Activated T-cell treated with anti-CD3 and anti-CD28 coated beads, Interleukin-2, amount 50 U/mL, for 4 hours (primary cell): ENCODE measurements at regions not wholly inside any gene's neighbourhood (a gene's known extent, or its start where the extent isn't known, plus 50 kb on each side); places are given as distances from the start of the nearest gene placed in this dataset.
"Not testable (repeated sequence)": the region's sequence is repeated elsewhere in the genome, so short reads cannot be mapped to it uniquely, and the experiment has no call there.

Experiments used
- ATAC-seq, 2 donors: fragments of 200-7000 bp; cut with Tn5 transposase; one replicate each; pipeline ENCODE4 v1.10.0; 2021
- DNase-seq: peaks from one replicate; pipeline ENCODE4 v3.0.0-alpha.2; 2020
- H3K27me3 Mint-ChIP-seq: one replicate; pipeline ENCODE4 v1.8.0; 2021; ENCODE audit warnings: low read depth, mixed read lengths
- H3K36me3 Mint-ChIP-seq: one replicate; pipeline ENCODE4 v1.8.0; 2022; ENCODE audit warnings: mixed read lengths; ENCODE audit not compliant: insufficient read depth
- H3K4me1 Mint-ChIP-seq: one replicate; pipeline ENCODE4 v1.8.0; 2021; ENCODE audit warnings: low read depth, mixed read lengths
- H3K4me3 Mint-ChIP-seq: one replicate; pipeline ENCODE4 v1.8.0; 2021; ENCODE audit warnings: mild to moderate bottlenecking, moderate library complexity, mixed read lengths
- H3K9me3 Mint-ChIP-seq: one replicate; pipeline ENCODE4 v1.8.0; 2021; ENCODE audit warnings: mixed read lengths

GRCh38 chr10:23581906-23582450, 143.1 kb downstream of the OTUD1 start:
- ATAC-seq (no peak), DNase-seq (no peak)
- no peaks in the 10 kb centered on the region for H3K4me1 Mint-ChIP-seq
- H3K27me3 Mint-ChIP-seq: peaks cover 2% of the 10 kb centered on the region
- H3K4me3 Mint-ChIP-seq: no peak overlapping the region
- no peaks in the 10 kb centered on the region for H3K9me3 Mint-ChIP-seq
- H3K36me3 Mint-ChIP-seq: no peaks in the 10 kb centered on the region

DNA sequence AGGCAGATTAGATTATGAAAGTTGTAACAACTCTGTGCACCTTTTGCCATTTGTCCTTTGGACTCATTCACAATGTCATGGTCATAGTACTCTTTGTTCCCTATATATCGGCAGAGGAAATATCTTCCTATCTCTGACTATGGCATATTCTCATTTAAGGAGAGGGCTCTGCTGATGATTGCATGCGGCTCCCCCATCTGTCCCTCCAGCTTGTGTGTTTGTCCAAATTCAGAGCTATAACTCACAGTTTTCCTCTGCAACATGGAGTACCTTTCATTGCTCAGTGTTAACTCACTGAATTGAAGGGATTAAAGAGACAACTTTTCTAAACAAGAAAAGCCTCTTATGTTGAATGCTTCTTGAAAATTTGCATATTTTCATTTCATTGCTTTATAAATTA, 145.5 kb downstream of the OTUD1 start:
- no peak for DNase-seq
- Mint-ChIP-seq H3K27me3 (no peaks in the 10 kb centered on the region), H3K4me3 (no peak overlapping the region), H3K4me1 (no peaks in the 10 kb centered on the region), H3K9me3 (no peaks in the 10 kb centered on the region), H3K36me3 (no peaks in the 10 kb centered on the region)
- no peak for ATAC-seq

- ATAC-seq (no peak), DNase-seq (no peak)
- Mint-ChIP-seq H3K36me3 (no peaks in the 10 kb centered on the region), H3K9me3 (no peaks in the 10 kb centered on the region), H3K4me3 (no peak overlapping the region), H3K4me1 (no peaks in the 10 kb centered on the region), H3K27me3 (no peaks in the 10 kb centered on the region)
These were observed 146.3 kb downstream of the OTUD1 start for GRCh38 chr10:23585186-23585585.

DNA sequence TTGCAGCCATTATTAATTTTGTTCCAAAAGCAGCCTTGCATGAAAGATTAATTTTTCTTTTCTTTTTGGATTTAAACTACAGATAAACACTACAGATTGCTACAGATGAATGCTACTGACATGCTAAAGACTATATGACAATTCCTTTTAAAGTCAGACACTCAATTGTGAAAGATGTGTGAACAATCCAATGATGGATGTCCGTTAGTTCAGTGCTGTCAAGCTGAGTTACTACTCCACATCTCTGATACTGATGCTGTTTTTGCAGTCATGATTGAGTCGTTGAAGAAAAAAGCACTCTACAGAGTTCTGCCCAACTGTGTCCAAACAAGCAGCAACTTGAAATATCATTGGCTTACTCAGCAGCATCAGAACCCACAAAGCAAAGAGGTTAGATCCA, 146.8 kb downstream of the OTUD1 start:
- Mint-ChIP-seq H3K4me3 (no peak overlapping the region), H3K9me3 (no peaks in the 10 kb centered on the region), H3K4me1 (no peaks in the 10 kb centered on the region), H3K27me3 (no peaks in the 10 kb centered on the region), H3K36me3 (no peaks in the 10 kb centered on the region)
- DNase-seq: no peak
- no peak for ATAC-seq

DNA sequence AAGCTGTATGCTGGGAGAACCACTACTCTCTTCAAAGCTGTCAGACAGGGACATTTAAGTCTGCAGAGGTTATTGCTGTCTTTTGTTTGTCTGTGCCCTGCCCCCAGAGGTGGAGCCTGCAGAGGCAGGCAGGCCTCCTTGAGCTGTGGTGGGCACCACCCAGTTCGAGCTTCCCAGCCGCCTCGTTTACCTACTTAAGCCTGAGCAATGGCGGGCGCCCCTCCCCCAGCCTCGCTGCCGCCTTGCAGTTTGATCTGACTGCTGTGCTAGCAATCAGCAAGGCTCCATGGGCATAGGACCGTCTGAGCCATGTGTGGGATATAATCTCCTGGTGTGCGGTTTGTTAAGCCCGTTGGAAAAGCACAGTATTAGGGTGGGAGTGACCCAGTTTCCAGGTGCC, 156.4 kb downstream of the OTUD1 start:
- ATAC-seq, H3K36me3 Mint-ChIP-seq: not testable (repeated sequence)
- peaks cover 25% of the 10 kb centered on the region for H3K9me3 Mint-ChIP-seq

DNA sequence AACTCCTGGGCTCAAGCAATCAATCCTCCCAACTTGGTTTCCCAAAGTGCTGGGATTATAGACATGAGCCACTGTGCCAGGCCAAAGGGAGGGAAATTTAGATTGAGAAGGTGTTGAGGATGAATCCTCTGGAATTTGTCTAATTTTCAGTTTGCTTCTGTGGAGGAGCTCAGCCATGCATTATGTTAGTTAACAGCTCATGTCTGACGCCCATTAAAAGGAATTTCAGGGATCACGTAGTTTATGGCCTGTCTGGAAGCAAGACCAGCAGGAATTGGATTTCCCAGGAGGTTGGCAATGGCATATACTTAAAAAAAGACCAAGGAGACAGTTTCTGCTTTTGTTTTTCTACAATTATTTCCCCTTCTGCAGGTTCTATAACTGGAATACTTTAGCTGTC, 165.7 kb downstream of the OTUD1 start:
- H3K4me3 Mint-ChIP-seq: no peak overlapping the region
- H3K9me3 Mint-ChIP-seq: no peaks in the 10 kb centered on the region
- peaks cover 2% of the 10 kb centered on the region for H3K27me3 Mint-ChIP-seq
- no peak for DNase-seq
- H3K4me1 Mint-ChIP-seq: no peaks in the 10 kb centered on the region
- no peaks in the 10 kb centered on the region for H3K36me3 Mint-ChIP-seq
- ATAC-seq: no peak

More for the DNA sequence above, 156.4 kb downstream of the OTUD1 start:
- not testable (repeated sequence) for H3K4me1 Mint-ChIP-seq, H3K27me3 Mint-ChIP-seq, H3K4me3 Mint-ChIP-seq, DNase-seq

- Mint-ChIP-seq H3K36me3 (no peaks in the 10 kb centered on the region), H3K27me3 (peaks cover 2% of the 10 kb centered on the region), H3K9me3 (no peaks in the 10 kb centered on the region), H3K4me1 (no peaks in the 10 kb centered on the region), H3K4me3 (no peak overlapping the region)
- ATAC-seq: no peak
- no peak for DNase-seq
These were observed 167.6 kb downstream of the OTUD1 start for GRCh38 chr10:23606456-23606855.

DNA sequence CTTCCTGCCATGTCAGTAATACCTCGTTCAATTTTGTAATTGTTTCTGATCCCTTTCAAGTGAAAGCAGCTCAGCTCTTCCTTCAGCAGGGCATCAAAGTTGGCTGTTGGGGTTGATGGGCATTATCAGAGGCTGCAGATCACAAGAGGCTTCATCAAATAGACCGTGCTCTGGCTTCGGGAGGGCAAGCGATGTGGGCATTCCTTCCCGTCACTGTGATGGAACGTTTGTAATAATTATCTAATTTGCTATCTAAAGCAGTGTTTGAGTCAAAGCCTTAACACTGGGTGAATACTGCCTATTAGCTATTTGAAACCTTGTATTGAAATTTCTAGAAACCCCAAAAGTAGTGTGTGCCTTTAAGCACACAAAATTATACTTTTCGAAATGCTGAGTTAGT, 170.1 kb downstream of the OTUD1 start:
- no peak overlapping the region for H3K4me3 Mint-ChIP-seq
- H3K4me1 Mint-ChIP-seq: no peaks in the 10 kb centered on the region
- H3K36me3 Mint-ChIP-seq: no peaks in the 10 kb centered on the region
- DNase-seq (no peak), ATAC-seq (no peak)
- H3K27me3 Mint-ChIP-seq: peaks cover 2% of the 10 kb centered on the region
- no peaks in the 10 kb centered on the region for H3K9me3 Mint-ChIP-seq

GRCh38 chr10:23610626-23611307, 171.9 kb downstream of the OTUD1 start:
- no peaks in the 10 kb centered on the region for H3K9me3 Mint-ChIP-seq
- peaks cover 2% of the 10 kb centered on the region for H3K27me3 Mint-ChIP-seq
- no peak for DNase-seq
- H3K4me3 Mint-ChIP-seq: no peak overlapping the region
- no peaks in the 10 kb centered on the region for H3K36me3 Mint-ChIP-seq
- ATAC-seq: no peak
- H3K4me1 Mint-ChIP-seq: no peaks in the 10 kb centered on the region

DNA sequence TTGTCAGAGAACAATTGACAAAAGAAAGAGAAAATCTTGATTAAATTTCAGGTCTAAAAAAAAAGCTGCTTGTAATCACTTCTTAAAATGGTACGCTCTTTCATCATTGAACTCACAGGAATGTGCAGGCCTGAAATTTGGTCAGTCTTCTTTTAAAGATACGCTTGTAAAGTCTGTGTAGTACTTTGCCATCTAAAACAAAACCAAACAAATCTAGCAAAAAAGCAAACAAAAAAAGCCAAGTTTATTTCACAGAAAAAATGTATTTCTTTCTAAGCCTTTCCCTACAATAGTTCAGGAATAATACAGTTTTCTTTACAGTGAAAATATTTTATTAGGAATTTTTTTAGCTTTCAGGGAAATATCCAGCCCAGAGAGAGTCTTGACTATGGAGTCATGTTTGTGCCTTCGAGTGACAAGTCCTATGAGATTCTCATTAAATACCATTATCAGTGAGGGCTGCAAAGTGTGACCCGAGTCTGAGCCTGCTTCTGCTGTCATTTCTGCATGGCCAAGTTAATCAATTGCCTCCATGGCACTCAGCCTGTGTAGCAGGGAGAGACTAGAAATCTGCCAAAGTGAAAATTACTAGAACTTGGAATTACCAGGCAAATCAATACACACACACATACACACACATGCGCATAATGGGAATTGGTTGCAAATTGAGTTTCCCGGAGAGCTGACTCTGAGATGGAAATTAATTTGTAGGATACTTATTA, 172.6 kb downstream of the OTUD1 start:
- no peaks in the 10 kb centered on the region for H3K9me3 Mint-ChIP-seq
- no peak overlapping the region for H3K4me3 Mint-ChIP-seq
- ATAC-seq: no peak
- peaks cover 2% of the 10 kb centered on the region for H3K27me3 Mint-ChIP-seq
- H3K36me3 Mint-ChIP-seq: no peaks in the 10 kb centered on the region
- no peak for DNase-seq
- H3K4me1 Mint-ChIP-seq: no peaks in the 10 kb centered on the region

GRCh38 chr10:23613900-23614299, 175.0 kb downstream of the OTUD1 start:
- Mint-ChIP-seq H3K4me1 (no peaks in the 10 kb centered on the region), H3K27me3 (no peaks in the 10 kb centered on the region), H3K9me3 (no peaks in the 10 kb centered on the region), H3K4me3 (no peak overlapping the region), H3K36me3 (no peaks in the 10 kb centered on the region)
- DNase-seq (no peak), ATAC-seq (no peak)

DNA sequence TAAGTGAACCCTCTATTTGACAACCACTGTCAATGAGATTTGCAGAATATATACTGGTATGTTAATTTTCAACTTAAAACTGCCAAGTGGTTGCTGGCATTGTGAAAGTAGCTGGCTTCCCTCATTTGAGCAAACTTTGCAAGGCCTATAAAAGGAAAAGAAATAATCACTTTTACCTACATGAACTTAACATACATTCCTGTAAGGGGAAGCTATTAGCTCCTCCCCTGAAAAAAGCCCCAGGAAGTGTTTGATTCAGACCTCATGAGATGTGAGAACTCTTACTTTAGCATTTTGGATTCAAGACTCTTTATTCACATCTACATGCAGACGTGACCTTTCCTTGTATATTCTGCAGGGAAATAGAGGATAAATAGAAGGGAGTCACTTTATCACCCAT, 175.6 kb downstream of the OTUD1 start:
- Mint-ChIP-seq H3K9me3 (no peaks in the 10 kb centered on the region), H3K4me1 (no peaks in the 10 kb centered on the region), H3K4me3 (no peak overlapping the region), H3K36me3 (no peaks in the 10 kb centered on the region), H3K27me3 (no peaks in the 10 kb centered on the region)
- no peak for DNase-seq
- no peak for ATAC-seq

GRCh38 chr10:23630376-23630775, 191.5 kb downstream of the OTUD1 start:
- DNase-seq: no peak
- no peak for ATAC-seq
- Mint-ChIP-seq H3K36me3 (no peaks in the 10 kb centered on the region), H3K9me3 (peaks cover 10% of the 10 kb centered on the region), H3K27me3 (peaks cover 2% of the 10 kb centered on the region), H3K4me3 (no peak overlapping the region), H3K4me1 (no peaks in the 10 kb centered on the region)

DNA sequence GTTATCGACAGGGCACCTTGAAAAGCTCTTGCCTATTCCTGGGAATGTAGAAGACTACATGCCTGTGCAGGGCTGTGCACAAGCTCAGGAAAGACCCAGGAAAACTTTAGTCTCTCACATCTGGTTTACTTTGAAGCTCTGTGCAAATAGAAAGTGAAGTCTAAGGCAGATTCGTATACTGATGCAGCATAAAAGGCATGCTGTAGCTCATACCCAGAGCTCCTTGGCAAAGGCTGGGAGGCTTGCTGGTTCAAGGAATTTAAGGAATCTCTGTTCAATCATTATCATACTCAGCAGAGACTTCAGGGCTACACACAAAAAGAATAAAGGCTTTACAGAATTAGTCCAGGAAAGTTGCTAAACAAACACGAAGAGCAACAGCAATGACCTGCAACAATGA, 192.0 kb downstream of the OTUD1 start:
- H3K9me3 Mint-ChIP-seq: peaks cover 10% of the 10 kb centered on the region
- H3K27me3 Mint-ChIP-seq: peaks cover 2% of the 10 kb centered on the region
- no peak overlapping the region for H3K4me3 Mint-ChIP-seq
- H3K36me3 Mint-ChIP-seq: no peaks in the 10 kb centered on the region
- H3K4me1 Mint-ChIP-seq: no peaks in the 10 kb centered on the region
- ATAC-seq (no peak), DNase-seq (no peak)

DNA sequence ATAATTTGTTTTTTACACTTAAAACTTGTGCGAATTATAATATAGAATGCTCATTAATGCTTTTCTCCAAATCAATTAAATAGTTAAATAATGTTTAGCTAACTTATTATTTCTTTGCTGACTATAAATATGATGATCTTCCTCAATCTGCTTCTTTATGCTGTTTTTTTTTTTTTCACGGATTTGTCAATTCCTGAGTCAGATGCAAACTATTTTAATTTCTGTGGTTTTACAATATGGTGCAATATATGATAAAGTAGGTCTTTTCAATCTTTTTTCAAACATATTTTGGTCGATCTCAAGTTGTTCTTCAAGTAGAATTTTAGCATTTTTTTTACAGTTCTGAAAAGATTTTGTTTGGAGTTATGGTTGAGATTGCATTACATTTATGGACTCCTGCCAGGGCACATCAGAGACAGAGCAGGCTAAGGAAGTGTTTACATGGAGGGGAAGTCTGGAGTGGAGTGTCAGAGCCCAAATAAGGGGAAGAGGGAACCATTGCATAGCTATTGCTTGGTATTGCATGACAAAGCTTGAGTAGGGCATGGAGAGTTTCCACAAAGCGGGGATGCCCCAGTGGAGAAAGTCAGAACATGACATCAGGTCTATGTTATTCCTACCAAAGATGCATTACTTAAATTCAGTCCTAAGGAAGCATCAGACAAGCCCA, 204.4 kb downstream of the OTUD1 start:
- Mint-ChIP-seq H3K4me1 (no peaks in the 10 kb centered on the region), H3K27me3 (peaks cover 7% of the 10 kb centered on the region), H3K9me3 (no peaks in the 10 kb centered on the region), H3K36me3 (no peaks in the 10 kb centered on the region), H3K4me3 (no peak overlapping the region)
- ATAC-seq: no peak
- no peak for DNase-seq
